HL-60 (cell line): ENCODE measurements at regions not wholly inside any gene's neighbourhood (a gene's known extent, or its start where the extent isn't known, plus 50 kb on each side); places are given as distances from the start of the nearest gene placed in this dataset.

Source experiments
- DNase-seq, 2 experiments: peaks; one replicate each; pipeline ENCODE4 v3.0.0-alpha.2; 2010 to 2020; ENCODE audit warnings: low read depth in 1 of 2, low spot score in 1 of 2
- H3K27ac ChIP-seq: fragments of 250-450 bp; sonication (Bioruptor Pico); replicated peaks from 2 replicates; pipeline ENCODE4 v1.5.1; 2020; ENCODE audit warnings: mild to moderate bottlenecking, moderate library complexity
- H3K27me3 ChIP-seq: fragments of 250-450 bp; sonication (Bioruptor Pico); 2 replicates; pipeline ENCODE4 v1.5.1; 2021; ENCODE audit warnings: mild to moderate bottlenecking, moderate library complexity; ENCODE audit not compliant: insufficient read depth, poor library complexity, severe bottlenecking
- H3K4me3 ChIP-seq: replicated peaks from 2 replicates; pipeline ENCODE4 v1.5.1; 2011; ENCODE audit warnings: mild to moderate bottlenecking, control low read depth, low read length; ENCODE audit not compliant: insufficient read depth
- CTCF ChIP-seq: IDR thresholded peaks from one replicate; pipeline ENCODE4 v1.5.1; 2011; ENCODE audit warnings: low read length, control low read depth, inconsistent platforms; ENCODE audit not compliant: insufficient read depth
- GABPA ChIP-seq: IDR thresholded peaks from 2 replicates; pipeline ENCODE4 v1.6.1; 2012; ENCODE audit warnings: low read depth
- POLR2AphosphoS5 ChIP-seq: IDR thresholded peaks from 2 replicates; pipeline ENCODE4 v1.6.1; 2012; ENCODE audit warnings: low read depth
- REST ChIP-seq: IDR thresholded peaks from 2 replicates; pipeline ENCODE4 v1.6.1; 2012; ENCODE audit warnings: low read depth; ENCODE audit not compliant: insufficient replicate concordance
- SPI1 ChIP-seq: IDR thresholded peaks from 2 replicates; pipeline ENCODE4 v1.6.1; 2012; ENCODE audit warnings: low read depth, mild to moderate bottlenecking, borderline replicate concordance

- H3K27me3 ChIP-seq = no peaks in the 10 kb centered on the region
- no peak overlapping the region for H3K4me3 ChIP-seq
- TF ChIP-seq POLR2AphosphoS5 (no peak), REST (no peak), GABPA (no peak), CTCF (no peak), SPI1 (no peak)
- no peak for DNase-seq
- no peak overlapping the region for H3K27ac ChIP-seq
Measured at GRCh38 chr4:105025263-105026017, 121.2 kb upstream of the TET2 start.

- DNase-seq = no peak
- Histone ChIP-seq H3K27ac (no peak overlapping the region), H3K27me3 (no peaks in the 10 kb centered on the region), H3K4me3 (no peak overlapping the region)
- TF ChIP-seq GABPA (no peak), CTCF (no peak), POLR2AphosphoS5 (no peak), REST (peak; percentile 87)
Measured at GRCh38 chr4:105036991-105037390, 109.7 kb upstream of the TET2 start.

GRCh38 chr4:105042451-105042850, 104.2 kb upstream of the TET2 start:
- TF ChIP-seq GABPA (no peak), POLR2AphosphoS5 (no peak), SPI1 (no peak), CTCF (no peak), REST (no peak)
- no peak overlapping the region for H3K27ac ChIP-seq
- no peak for DNase-seq
- H3K4me3 ChIP-seq = no peak overlapping the region
- no peaks in the 10 kb centered on the region for H3K27me3 ChIP-seq
